ENCODE measurements at regions not wholly inside any gene's neighbourhood (a gene's known extent, or its start where the extent isn't known, plus 50 kb on each side); places are given as distances from the start of the nearest gene placed in this dataset.

DNA sequence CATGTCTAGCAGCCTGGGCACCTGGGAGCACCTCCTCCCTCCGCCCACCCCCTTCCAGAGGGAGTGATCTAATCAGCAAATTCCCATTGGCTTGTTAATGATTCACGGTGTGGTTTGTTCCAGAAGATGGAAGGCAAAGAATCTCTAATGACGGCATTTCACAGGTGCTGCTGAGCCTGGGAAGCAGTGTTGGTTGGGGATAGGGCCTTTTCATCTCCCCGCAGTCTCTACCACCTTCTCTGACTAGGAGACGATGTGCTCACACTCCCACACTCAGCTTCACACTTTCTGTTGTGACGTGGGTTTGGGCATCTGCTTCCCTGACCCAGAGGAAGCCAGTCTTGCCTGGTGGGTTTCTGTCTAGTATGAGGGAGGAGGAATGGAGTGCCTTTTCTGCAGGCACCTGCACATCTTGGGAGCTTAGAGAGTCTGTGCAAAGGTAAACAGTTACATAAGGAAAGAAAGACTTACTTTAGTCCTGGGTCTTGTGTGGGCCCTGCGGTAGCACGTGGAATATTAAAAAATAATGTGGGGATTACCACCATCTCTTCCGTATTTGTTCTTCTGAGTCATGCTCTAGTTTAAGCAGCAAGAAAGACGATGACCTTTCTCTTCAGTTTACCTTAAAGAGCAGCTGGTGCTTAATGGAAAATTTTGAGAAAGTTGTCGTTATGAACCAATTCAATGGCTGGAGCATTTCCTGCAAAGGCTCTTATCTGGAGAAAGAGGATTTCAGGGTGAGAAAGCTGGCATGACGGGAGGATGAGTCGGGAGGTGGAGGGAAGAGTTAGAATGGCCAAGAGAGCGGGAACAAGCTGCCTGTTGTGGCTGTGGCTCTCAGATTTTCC is 70.6 kb upstream of the ARHGAP5 start:
- TF ChIP-seq, protein P1, sequence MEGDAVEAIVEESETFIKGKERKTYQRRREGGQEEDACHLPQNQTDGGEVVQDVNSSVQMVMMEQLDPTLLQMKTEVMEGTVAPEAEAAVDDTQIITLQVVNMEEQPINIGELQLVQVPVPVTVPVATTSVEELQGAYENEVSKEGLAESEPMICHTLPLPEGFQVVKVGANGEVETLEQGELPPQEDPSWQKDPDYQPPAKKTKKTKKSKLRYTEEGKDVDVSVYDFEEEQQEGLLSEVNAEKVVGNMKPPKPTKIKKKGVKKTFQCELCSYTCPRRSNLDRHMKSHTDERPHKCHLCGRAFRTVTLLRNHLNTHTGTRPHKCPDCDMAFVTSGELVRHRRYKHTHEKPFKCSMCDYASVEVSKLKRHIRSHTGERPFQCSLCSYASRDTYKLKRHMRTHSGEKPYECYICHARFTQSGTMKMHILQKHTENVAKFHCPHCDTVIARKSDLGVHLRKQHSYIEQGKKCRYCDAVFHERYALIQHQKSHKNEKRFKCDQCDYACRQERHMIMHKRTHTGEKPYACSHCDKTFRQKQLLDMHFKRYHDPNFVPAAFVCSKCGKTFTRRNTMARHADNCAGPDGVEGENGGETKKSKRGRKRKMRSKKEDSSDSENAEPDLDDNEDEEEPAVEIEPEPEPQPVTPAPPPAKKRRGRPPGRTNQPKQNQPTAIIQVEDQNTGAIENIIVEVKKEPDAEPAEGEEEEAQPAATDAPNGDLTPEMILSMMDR (IDR thresholded peaks at IDR 0.05; ENCODE audit: low read depth, low read length, poor library complexity, severe bottlenecking), result no peak
- TF ChIP-seq EZH2phosphoT487 (IDR thresholded peaks at IDR 0.05; ENCODE audit: borderline replicate concordance, low read length), result no peak
- peaks cover 8% of the 10 kb centered on the region; the same call in 1 of the 2 replicates for H3K27me3 ChIP-seq (ENCODE audit: control insufficient read depth, low read length)
- H3K4me1 ChIP-seq (ENCODE audit: control insufficient read depth, low read length), result no peaks in the 10 kb centered on the region
- no peaks in the 10 kb centered on the region for H3F3A ChIP-seq (ENCODE audit: control insufficient read depth, insufficient read depth)
- H3K4me3 ChIP-seq (ENCODE audit: low read length), result no peak overlapping the region
- H3K36me3 ChIP-seq (ENCODE audit: control insufficient read depth, low read length), result no peaks in the 10 kb centered on the region
- no peaks in the 10 kb centered on the region for H4K20me1 ChIP-seq (ENCODE audit: control insufficient read depth, insufficient read depth, low read depth, low read length)
- H3K9me2 ChIP-seq (replicated peaks; ENCODE audit: control insufficient read depth, low read length), result no peaks in the 10 kb centered on the region
- H3K27ac ChIP-seq (ENCODE audit: low read depth, low read length), result no peak overlapping the region
- H3K9me3 ChIP-seq (ENCODE audit: control insufficient read depth, insufficient read depth, low read length), result no peaks in the 10 kb centered on the region
- H3K79me2 ChIP-seq (ENCODE audit: control insufficient read depth, low read length), result no peaks in the 10 kb centered on the region
- no peak overlapping the region for H3K4me2 ChIP-seq (ENCODE audit: low read length)

DNA sequence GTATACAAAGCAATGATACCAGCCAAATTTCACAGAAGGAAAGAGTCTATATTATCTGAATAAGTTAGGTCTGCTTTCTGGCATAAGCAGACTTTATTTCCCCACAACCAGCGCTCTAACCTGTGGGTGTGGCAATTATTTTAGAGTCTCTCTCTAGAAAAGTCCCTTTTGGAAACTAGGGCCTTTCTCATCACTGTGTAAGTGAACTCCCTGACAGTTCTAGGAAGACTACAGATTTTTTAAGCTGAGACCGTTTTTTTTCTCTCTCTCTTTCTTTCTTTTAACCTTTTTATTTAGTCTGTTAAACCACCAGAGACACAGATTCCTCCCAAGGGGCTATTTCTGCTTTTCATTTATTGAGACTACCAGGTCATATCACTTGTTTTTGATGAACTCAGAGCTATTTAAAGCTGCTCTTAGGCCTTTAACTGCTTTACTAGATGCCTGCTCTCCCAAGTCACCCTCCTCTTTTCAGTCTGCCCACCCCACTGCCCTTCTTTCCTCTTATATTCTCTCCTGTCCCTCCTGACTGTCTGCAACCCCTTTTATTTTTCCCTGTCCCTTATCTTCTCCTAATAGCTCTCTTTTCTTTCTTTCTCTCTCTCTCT is 69.2 kb upstream of the ARHGAP5 start:
- H3K9me3 ChIP-seq (ENCODE audit: control insufficient read depth, insufficient read depth, low read length), result no peaks in the 10 kb centered on the region
- no peaks in the 10 kb centered on the region for H3F3A ChIP-seq (ENCODE audit: control insufficient read depth, insufficient read depth)
- H3K27ac ChIP-seq (ENCODE audit: low read depth, low read length), result no peak overlapping the region
- no peaks in the 10 kb centered on the region for H3K79me2 ChIP-seq (ENCODE audit: control insufficient read depth, low read length)
- H3K36me3 ChIP-seq (ENCODE audit: control insufficient read depth, low read length), result no peaks in the 10 kb centered on the region
- no peak overlapping the region for H3K4me3 ChIP-seq (ENCODE audit: low read length)
- peaks cover 8% of the 10 kb centered on the region; the same call in 1 of the 2 replicates for H3K27me3 ChIP-seq (ENCODE audit: control insufficient read depth, low read length)
- H3K4me1 ChIP-seq (ENCODE audit: control insufficient read depth, low read length), result no peaks in the 10 kb centered on the region
- no peak for TF ChIP-seq EZH2phosphoT487 (IDR thresholded peaks at IDR 0.05; ENCODE audit: borderline replicate concordance, low read length)
- TF ChIP-seq, protein P1 (IDR thresholded peaks at IDR 0.05; ENCODE audit: low read depth, low read length, poor library complexity, severe bottlenecking), result no peak
- no peaks in the 10 kb centered on the region for H4K20me1 ChIP-seq (ENCODE audit: control insufficient read depth, insufficient read depth, low read depth, low read length)
- H3K9me2 ChIP-seq (replicated peaks; ENCODE audit: control insufficient read depth, low read length), result no peaks in the 10 kb centered on the region
- H3K4me2 ChIP-seq (ENCODE audit: low read length), result no peak overlapping the region

DNA sequence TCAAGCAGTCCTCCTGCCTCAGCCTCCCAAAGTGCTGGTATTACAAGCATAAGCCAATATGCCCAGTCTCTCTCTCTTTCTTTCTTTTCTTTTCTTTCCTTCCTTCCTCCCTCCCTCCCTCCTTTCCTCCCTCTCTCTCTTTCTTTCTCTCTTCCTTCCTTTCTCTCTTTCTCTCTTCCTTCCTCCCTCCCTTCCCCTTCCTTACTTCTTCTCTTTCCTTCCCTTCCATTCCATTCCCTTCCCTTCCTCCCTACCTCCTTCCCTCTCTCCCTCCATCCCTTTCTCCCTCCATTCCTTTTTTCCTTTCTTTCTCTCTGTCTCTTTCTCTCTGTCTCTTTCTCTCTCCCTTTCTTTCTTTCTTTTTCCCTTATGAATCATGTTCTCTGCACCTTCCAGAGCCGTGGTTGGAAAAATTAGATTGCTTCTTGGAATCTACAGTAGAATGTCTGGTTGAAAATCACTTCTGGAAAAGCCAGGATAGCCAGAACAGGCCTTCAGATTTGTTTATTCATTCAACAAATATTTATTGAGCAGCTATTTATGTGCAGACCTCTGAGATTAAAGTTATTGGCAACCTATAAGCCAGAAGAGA is 68.4 kb upstream of the ARHGAP5 start:
- H4K20me1 ChIP-seq (ENCODE audit: control insufficient read depth, insufficient read depth, low read depth, low read length), result no peaks in the 10 kb centered on the region
- no peaks in the 10 kb centered on the region for H3K79me2 ChIP-seq (ENCODE audit: control insufficient read depth, low read length)
- no peak overlapping the region for H3K4me2 ChIP-seq (ENCODE audit: low read length)
- no peaks in the 10 kb centered on the region for H3K9me3 ChIP-seq (ENCODE audit: control insufficient read depth, insufficient read depth, low read length)
- H3K4me1 ChIP-seq (ENCODE audit: control insufficient read depth, low read length), result no peaks in the 10 kb centered on the region
- no peak for TF ChIP-seq EZH2phosphoT487 (IDR thresholded peaks at IDR 0.05; ENCODE audit: borderline replicate concordance, low read length)
- TF ChIP-seq, protein P1 (IDR thresholded peaks at IDR 0.05; ENCODE audit: low read depth, low read length, poor library complexity, severe bottlenecking), result no peak
- H3K9me2 ChIP-seq (replicated peaks; ENCODE audit: control insufficient read depth, low read length), result no peaks in the 10 kb centered on the region
- H3K27me3 ChIP-seq (ENCODE audit: control insufficient read depth, low read length), result peaks cover 8% of the 10 kb centered on the region; the same call in 1 of the 2 replicates
- no peak overlapping the region for H3K27ac ChIP-seq (ENCODE audit: low read depth, low read length)
- H3K36me3 ChIP-seq (ENCODE audit: control insufficient read depth, low read length), result no peaks in the 10 kb centered on the region
- H3K4me3 ChIP-seq (ENCODE audit: low read length), result no peak overlapping the region
- no peaks in the 10 kb centered on the region for H3F3A ChIP-seq (ENCODE audit: control insufficient read depth, insufficient read depth)

Data from DOHH2 (cell line).